H1 (cell line): ENCODE measurements at regions not wholly inside any gene's neighbourhood (a gene's known extent, or its start where the extent isn't known, plus 50 kb on each side); places are given as distances from the start of the nearest gene placed in this dataset.

Experiments used
- CTCF ChIA-PET: fragments of 300-600 bp; sonication (Branson Sonifier 250); formaldehyde crosslinking; loops from one replicate; lab custom pipeline; 2021; ENCODE audit not compliant: partially characterized antibody; lab: Charles Lee
- POLR2A ChIA-PET: fragments of 300-600 bp; sonication (Branson Sonifier 250); formaldehyde crosslinking; loops from one replicate; lab custom pipeline; 2021; ENCODE audit warnings: inconsistent platforms; ENCODE audit not compliant: partially characterized antibody; lab: Charles Lee
- DNase-seq, 2 experiments: peaks; one replicate each; pipeline versions ENCODE4 v3.0.0 to v3.0.0-alpha.2; 2010 to 2022; ENCODE audit warnings: low spot score in 2 of 2, low read depth in 1 of 2, mixed read lengths in 1 of 2
- FAIRE-seq: peaks from 2 replicates; lab custom pipeline; 2011; peaks lifted over from hg19 to GRCh38; lab: Jason Lieb, UNC
- H2AFZ ChIP-seq: 2 replicates; pipeline ENCODE4 v1.8.1; 2012; ENCODE audit warnings: low read length, inconsistent platforms
- H2AK5ac ChIP-seq: 2 replicates; pipeline ENCODE4 v1.6.1; 2013; ENCODE audit warnings: low read depth, low read length
- H2BK120ac ChIP-seq: replicated peaks from 2 replicates; pipeline ENCODE3; 2013; ENCODE audit warnings: low read depth, low read length, inconsistent platforms
- H2BK12ac ChIP-seq: 2 replicates; pipeline ENCODE4 v1.6.1; 2013; ENCODE audit warnings: low read depth, low read length
- H2BK15ac ChIP-seq: 2 replicates; pipeline ENCODE4 v1.6.1; 2013; ENCODE audit warnings: low read length
- H2BK20ac ChIP-seq: 2 replicates; pipeline ENCODE4 v1.6.1; 2013; ENCODE audit warnings: low read length
- H2BK5ac ChIP-seq: 2 replicates; pipeline ENCODE4 v1.6.1; 2013; ENCODE audit warnings: low read depth, low read length
- H3K14ac ChIP-seq: 2 replicates; pipeline ENCODE4 v1.6.1; 2013; ENCODE audit warnings: inconsistent platforms; ENCODE audit not compliant: insufficient read length
- H3K18ac ChIP-seq: 2 replicates; pipeline ENCODE4 v1.6.1; 2013; ENCODE audit warnings: low read length; ENCODE audit errors: extremely low read depth
- H3K23ac ChIP-seq: 2 replicates; pipeline ENCODE4 v1.6.1; 2013; ENCODE audit warnings: inconsistent platforms; ENCODE audit not compliant: insufficient read length
- H3K23me2 ChIP-seq: 2 replicates; pipeline ENCODE4 v1.6.1; 2013; ENCODE audit warnings: low read depth, low read length
- H3K27ac ChIP-seq: 2 replicates; pipeline ENCODE4 v1.6.1; 2011; ENCODE audit warnings: low read depth, low read length, inconsistent platforms
- H3K27me3 ChIP-seq, 4 experiments: replicated peaks in 1 of 4; 1 replicate in 1 of 4; 2 replicates in 3 of 4; pipeline versions ENCODE4 v1.6.1 to v1.8.1; 2011 to 2013; ENCODE audit warnings: low read length in 3 of 4, mild to moderate bottlenecking in 3 of 4, inconsistent platforms in 2 of 4, mixed read lengths in 2 of 4, moderate library complexity in 1 of 4; ENCODE audit not compliant: control insufficient read depth in 3 of 4, insufficient read depth in 3 of 4; ENCODE audit errors: extremely low read depth in 1 of 4
- H3K36me3 ChIP-seq, 4 experiments: 2 replicates each; pipeline versions ENCODE4 v1.6.1 to v1.8.1; 2011 to 2013; ENCODE audit warnings: mild to moderate bottlenecking in 4 of 4, low read length in 3 of 4, moderate library complexity in 2 of 4, control low read depth in 1 of 4, inconsistent platforms in 1 of 4; ENCODE audit not compliant: insufficient read depth in 4 of 4, control insufficient read depth in 2 of 4
- H3K4ac ChIP-seq: replicated peaks from 2 replicates; pipeline ENCODE3; 2013; ENCODE audit warnings: low read length, low read depth, mixed read lengths, inconsistent platforms; ENCODE audit not compliant: insufficient read length
- H3K4me1 ChIP-seq, 4 experiments: replicated peaks in 1 of 4; 1 replicate in 1 of 4; 2 replicates in 3 of 4; pipeline versions ENCODE4 v1.6.1 to v1.8.1; 2011 to 2013; ENCODE audit warnings: low read length in 3 of 4, inconsistent platforms in 2 of 4, mixed read lengths in 1 of 4; ENCODE audit not compliant: insufficient read depth in 4 of 4, control insufficient read depth in 3 of 4
- H3K4me2 ChIP-seq, 2 experiments: 2 replicates each; pipeline versions ENCODE4 v1.6.1 to v1.8.1; 2011 to 2013; ENCODE audit warnings: low read depth in 2 of 2, low read length in 2 of 2, control low read depth in 1 of 2, inconsistent platforms in 1 of 2, mild to moderate bottlenecking in 1 of 2; ENCODE audit not compliant: insufficient read depth in 1 of 2
- H3K4me3 ChIP-seq, 4 experiments: fragments of 200-600, 300-600 bp in 1 of 4; sonication (generic), shearing (Covaris generic), sonication (Bioruptor Twin) in 1 of 4; 2 replicates each; pipeline versions ENCODE4 v1.5.1 to v1.8.1; 2011 to 2016; ENCODE audit warnings: low read length in 4 of 4, low read depth in 3 of 4, control low read depth in 2 of 4, inconsistent platforms in 2 of 4, mild to moderate bottlenecking in 2 of 4, mixed read lengths in 1 of 4, moderate library complexity in 1 of 4; ENCODE audit not compliant: insufficient read depth in 2 of 4; ENCODE audit errors: extremely low read depth in 1 of 4
- H3K56ac ChIP-seq: replicated peaks from 2 replicates; pipeline ENCODE3; 2013; ENCODE audit warnings: low read depth, mild to moderate bottlenecking, mixed read lengths, low read length, inconsistent platforms; ENCODE audit not compliant: insufficient read length
- H3K79me1 ChIP-seq: 2 replicates; pipeline ENCODE4 v1.6.1; 2013; ENCODE audit warnings: low read depth, low read length, control low read depth
- H3K79me2 ChIP-seq, 2 experiments: 2 replicates each; pipeline versions ENCODE4 v1.6.1 to v1.8.1; 2012 to 2013; ENCODE audit warnings: low read length in 2 of 2, mild to moderate bottlenecking in 2 of 2, inconsistent platforms in 1 of 2; ENCODE audit not compliant: insufficient read depth in 2 of 2, control insufficient read depth in 1 of 2
- H3K9ac ChIP-seq, 4 experiments: replicated peaks in 1 of 4; 1 replicate in 1 of 4; 2 replicates in 3 of 4; pipeline versions ENCODE4 v1.6.1 to v1.8.1; 2011 to 2013; ENCODE audit warnings: low read depth in 3 of 4, low read length in 3 of 4, control low read depth in 2 of 4, mild to moderate bottlenecking in 2 of 4, moderate library complexity in 2 of 4, inconsistent platforms in 1 of 4; ENCODE audit errors: extremely low read depth in 1 of 4
- H3K9me3 ChIP-seq, 2 experiments: 2 replicates each; pipeline versions ENCODE4 v1.6.1 to v1.8.1; 2012 to 2013; ENCODE audit warnings: mild to moderate bottlenecking in 2 of 2, moderate library complexity in 2 of 2, control low read depth in 1 of 2, inconsistent platforms in 1 of 2, low read depth in 1 of 2, low read length in 1 of 2, mixed read lengths in 1 of 2; ENCODE audit not compliant: insufficient read depth in 2 of 2
- H4K20me1 ChIP-seq, 2 experiments: replicated peaks in 1 of 2; 2 replicates each; pipeline versions ENCODE3 to v1.8.1; 2011 to 2013; ENCODE audit warnings: inconsistent platforms in 2 of 2, low read length in 2 of 2, mild to moderate bottlenecking in 1 of 2; ENCODE audit not compliant: insufficient read depth in 2 of 2, control insufficient read depth in 1 of 2
- H4K5ac ChIP-seq: 2 replicates; pipeline ENCODE4 v1.6.1; 2013; ENCODE audit warnings: low read length, low read depth, mixed read lengths, inconsistent platforms; ENCODE audit not compliant: insufficient read length
- H4K8ac ChIP-seq: 2 replicates; pipeline ENCODE4 v1.8.0; 2013; ENCODE audit warnings: mild to moderate bottlenecking, moderate library complexity, low read length, inconsistent platforms; ENCODE audit not compliant: insufficient read depth; ENCODE audit errors: extremely low read depth
- H4K91ac ChIP-seq: replicated peaks from 2 replicates; pipeline ENCODE3; 2013; ENCODE audit warnings: low read length, mixed read lengths, inconsistent platforms; ENCODE audit not compliant: insufficient read length
- CBX8 ChIP-seq: fragments of 300-800, 300-1000 bp; sonication (generic); IDR thresholded peaks from 2 replicates; pipeline ENCODE4 v1.7.1; 2016; ENCODE audit warnings: low read depth, low read length, borderline replicate concordance
- CTCF ChIP-seq, 3 experiments: IDR thresholded peaks; 1 replicate in 2 of 3; 2 replicates in 1 of 3; pipeline versions ENCODE4 v1.5.1 to v1.6.1; 2011; ENCODE audit warnings: low read length in 3 of 3, mild to moderate bottlenecking in 3 of 3, inconsistent platforms in 2 of 3, low read depth in 1 of 3, moderate library complexity in 1 of 3; ENCODE audit not compliant: insufficient read depth in 1 of 3; ENCODE audit errors: control extremely low read depth in 1 of 3
- EGR1 ChIP-seq: IDR thresholded peaks from 2 replicates; pipeline ENCODE4 v1.6.1; 2011; ENCODE audit warnings: low read depth, low read length, borderline replicate concordance
- POLR2A ChIP-seq, 2 experiments: IDR thresholded peaks; 1 replicate in 1 of 2; 2 replicates in 1 of 2; pipeline ENCODE4 v1.6.1; 2011; ENCODE audit warnings: low read depth in 2 of 2, low read length in 2 of 2, mild to moderate bottlenecking in 2 of 2; ENCODE audit errors: control extremely low read depth in 1 of 2
- POU5F1 ChIP-seq: IDR thresholded peaks from 2 replicates; pipeline ENCODE4 v1.6.1; 2011; ENCODE audit warnings: low read depth, mild to moderate bottlenecking, low read length, moderate library complexity
- SIRT6 ChIP-seq: IDR thresholded peaks from one replicate; pipeline ENCODE4 v1.7.1; 2012; ENCODE audit warnings: low read length, inconsistent platforms
- SP4 ChIP-seq: IDR thresholded peaks from 2 replicates; pipeline ENCODE4 v1.6.1; 2012; ENCODE audit warnings: low read length, inconsistent platforms
- TEAD4 ChIP-seq: IDR thresholded peaks from 2 replicates; pipeline ENCODE4 v1.6.1; 2012; ENCODE audit warnings: low read depth, low read length, inconsistent platforms, mixed read lengths
- YY1 ChIP-seq: IDR thresholded peaks from 2 replicates; pipeline ENCODE4 v1.6.1; 2011; ENCODE audit warnings: low read depth, mild to moderate bottlenecking, low read length
- WGBS, 2 experiments: shearing (Covaris generic) in 1 of 2; methylation state at CpG; one replicate each; pipeline versions ENCODE4 v1.1.6 to v1.1.7; 2013 to 2015; ENCODE audit warnings: low lambda C conversion rate in 2 of 2, mixed read lengths in 2 of 2, inconsistent platforms in 1 of 2, low coverage in 1 of 2, missing lambda C conversion rate in 1 of 2; ENCODE audit not compliant: insufficient replicate concordance in 2 of 2, insufficient coverage in 1 of 2, insufficient read length in 1 of 2; ENCODE audit errors: extremely low coverage in 1 of 2, missing lambda C conversion rate in 1 of 2; 5-methylcytosine and 5-hydroxymethylcytosine counted together

- H3K79me2 ChIP-seq = no peaks in the 10 kb centered on the region
- H3K4me2 ChIP-seq = no peak overlapping the region
- H4K8ac ChIP-seq = no peak overlapping the region
- H3K23ac ChIP-seq = no peak overlapping the region
- H2BK12ac ChIP-seq = no peak overlapping the region
- H3K79me1 ChIP-seq = no peaks in the 10 kb centered on the region
- no peak overlapping the region for H3K18ac ChIP-seq
- H4K5ac ChIP-seq = no peak overlapping the region
- DNase-seq (no peak), FAIRE-seq (no peak)
- no peak overlapping the region for H2AFZ ChIP-seq
- no peak overlapping the region for H2BK15ac ChIP-seq
- H2BK20ac ChIP-seq = no peak overlapping the region
- no peak overlapping the region for H3K4ac ChIP-seq
- no peak overlapping the region for H2BK5ac ChIP-seq
- H3K36me3 ChIP-seq = no peaks in the 10 kb centered on the region
- ChIA-PET CTCF (interaction anchor here (1.0 to 4.4 kb wide), 5 partner anchors 10 to 343 kb away, joined by 3 to 14 read pairs (median 3); no protein-coding TSS in a partner anchor), POLR2A (no interaction called here)
- no peaks in the 10 kb centered on the region for H3K27me3 ChIP-seq
- 92% methylated on average over 2 of the region's 2 CpGs; no CpG with 5 or more reads in 1 of the 2 experiments for WGBS, 2 experiments
- H3K27ac ChIP-seq = no peak overlapping the region
- H3K9ac ChIP-seq = no peak overlapping the region
- no peaks in the 10 kb centered on the region for H3K9me3 ChIP-seq
- no peaks in the 10 kb centered on the region for H3K4me1 ChIP-seq
- H4K20me1 ChIP-seq = no peaks in the 10 kb centered on the region
- no peak overlapping the region for H2AK5ac ChIP-seq
- no peak overlapping the region for H3K4me3 ChIP-seq
- TF ChIP-seq POU5F1 (no peak), POLR2A (IDR thresholded peaks at IDR 0.05; ENCODE audit: control extremely low read depth in 1 of 2, low read depth in 2 of 2, low read length in 2 of 2) (no peak), CBX8 (no peak), YY1 (no peak), EGR1 (no peak), SP4 (no peak), CTCF (IDR thresholded peaks at IDR 0.05; ENCODE audit: control extremely low read depth in 1 of 3, insufficient read depth in 1 of 3, low read depth in 1 of 3, low read length in 3 of 3) (no peak), SIRT6 (no peak), TEAD4 (no peak)
- H3K56ac ChIP-seq = no peak overlapping the region
- no peaks in the 10 kb centered on the region for H3K23me2 ChIP-seq
- no peak overlapping the region for H2BK120ac ChIP-seq
- no peak overlapping the region for H3K14ac ChIP-seq
- no peak overlapping the region for H4K91ac ChIP-seq
Measured at GRCh38 chr9:105150991-105151685, 93.3 kb upstream of the SLC44A1 start.
